NCI-H345 (cell line): ENCODE measurements at regions not wholly inside any gene's neighbourhood (a gene's known extent, or its start where the extent isn't known, plus 50 kb on each side); places are given as distances from the start of the nearest gene placed in this dataset.

Experiments used
- DNase-seq: peaks from one replicate; lab custom pipeline; 2025; lab: John Stamatoyannopoulos, UW

- no peak for DNase-seq
Observed at GRCh38 chr11:112587664-112588063, 327.0 kb upstream of the PLET1 start.

- peak; percentile 90 for DNase-seq
Observed at GRCh38 chr11:112588252-112588694, 327.6 kb upstream of the PLET1 start.

GRCh38 chr11:112589155-112589554 is 328.5 kb upstream of the PLET1 start:
- no peak for DNase-seq

GRCh38 chr11:112590764-112591163 is 330.1 kb upstream of the PLET1 start:
- DNase-seq = no peak

GRCh38 chr11:112593440-112593839 is 332.8 kb upstream of the PLET1 start:
- no peak for DNase-seq

GRCh38 chr11:112596324-112596723 is 335.7 kb upstream of the PLET1 start:
- no peak for DNase-seq

GRCh38 chr11:112597286-112597790 is 336.7 kb upstream of the PLET1 start:
- no peak for DNase-seq

GRCh38 chr11:112599265-112599664 is 338.6 kb upstream of the PLET1 start:
- no peak for DNase-seq

GRCh38 chr11:112599856-112600533 is 339.3 kb upstream of the PLET1 start:
- no peak for DNase-seq

GRCh38 chr11:112605093-112605666 is 344.5 kb upstream of the PLET1 start:
- DNase-seq = no peak

GRCh38 chr11:112606656-112607055 is 346.0 kb upstream of the PLET1 start:
- DNase-seq = no peak

GRCh38 chr11:112608509-112608908 is 347.8 kb upstream of the PLET1 start:
- DNase-seq = no peak

- no peak for DNase-seq
Observed at GRCh38 chr11:112610494-112610893, 349.8 kb upstream of the PLET1 start.

GRCh38 chr11:112610996-112611750 is 350.0 kb upstream of the NCAM1 start:
- DNase-seq = peak; percentile 70

- DNase-seq = no peak
Observed at GRCh38 chr11:112611771-112612170, 349.4 kb upstream of the NCAM1 start.

- no peak for DNase-seq
Observed at GRCh38 chr11:112612250-112612849, 348.9 kb upstream of the NCAM1 start.

- peak; percentile 42 for DNase-seq
Observed at GRCh38 chr11:112613051-112613972, 347.9 kb upstream of the NCAM1 start.

- DNase-seq = no peak
Observed at GRCh38 chr11:112614605-112615004, 346.6 kb upstream of the NCAM1 start.

GRCh38 chr11:112615238-112615637 is 346.0 kb upstream of the NCAM1 start:
- DNase-seq = no peak

- no peak for DNase-seq
Observed at GRCh38 chr11:112615891-112616290, 345.3 kb upstream of the NCAM1 start.

GRCh38 chr11:112616327-112617097 is 344.7 kb upstream of the NCAM1 start:
- DNase-seq = no peak
